Putamen (tissue), 1 donor: ENCODE measurements at regions not wholly inside any gene's neighbourhood (a gene's known extent, or its start where the extent isn't known, plus 50 kb on each side); places are given as distances from the start of the nearest gene placed in this dataset.

ENCODE experiments used
- DNase-seq: peaks from one replicate; pipeline ENCODE4 v3.0.0-alpha.2; 2016; ENCODE audit warnings: low spot score

DNA sequence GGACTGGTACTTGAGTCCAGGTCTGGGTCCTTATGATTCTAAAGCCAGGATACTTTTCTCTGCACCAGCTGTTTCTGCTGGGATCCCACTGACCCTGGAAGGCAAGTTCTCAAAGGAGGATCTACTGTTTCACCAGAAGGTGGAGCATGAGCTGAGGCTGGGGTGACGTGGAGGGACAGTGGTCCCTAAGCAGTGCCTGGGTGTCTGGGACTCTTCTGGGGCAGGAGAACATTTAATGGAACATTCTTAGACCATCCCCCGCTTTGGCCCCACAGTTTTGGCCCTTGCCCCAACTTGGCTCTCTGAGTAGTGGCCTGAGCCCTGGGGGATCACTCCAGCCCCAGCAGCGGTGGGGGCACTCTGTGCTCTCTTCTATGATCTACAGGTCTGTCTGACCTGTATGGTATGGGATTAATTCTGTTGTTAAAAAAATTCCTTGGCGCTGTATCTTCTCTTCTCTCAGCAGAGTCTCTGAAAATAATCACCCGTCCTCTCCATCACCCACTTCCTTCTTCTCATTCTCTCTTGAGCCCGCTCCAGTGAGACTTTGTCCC, 60.3 kb upstream of the CSF3R start:
- no peak for DNase-seq

DNA sequence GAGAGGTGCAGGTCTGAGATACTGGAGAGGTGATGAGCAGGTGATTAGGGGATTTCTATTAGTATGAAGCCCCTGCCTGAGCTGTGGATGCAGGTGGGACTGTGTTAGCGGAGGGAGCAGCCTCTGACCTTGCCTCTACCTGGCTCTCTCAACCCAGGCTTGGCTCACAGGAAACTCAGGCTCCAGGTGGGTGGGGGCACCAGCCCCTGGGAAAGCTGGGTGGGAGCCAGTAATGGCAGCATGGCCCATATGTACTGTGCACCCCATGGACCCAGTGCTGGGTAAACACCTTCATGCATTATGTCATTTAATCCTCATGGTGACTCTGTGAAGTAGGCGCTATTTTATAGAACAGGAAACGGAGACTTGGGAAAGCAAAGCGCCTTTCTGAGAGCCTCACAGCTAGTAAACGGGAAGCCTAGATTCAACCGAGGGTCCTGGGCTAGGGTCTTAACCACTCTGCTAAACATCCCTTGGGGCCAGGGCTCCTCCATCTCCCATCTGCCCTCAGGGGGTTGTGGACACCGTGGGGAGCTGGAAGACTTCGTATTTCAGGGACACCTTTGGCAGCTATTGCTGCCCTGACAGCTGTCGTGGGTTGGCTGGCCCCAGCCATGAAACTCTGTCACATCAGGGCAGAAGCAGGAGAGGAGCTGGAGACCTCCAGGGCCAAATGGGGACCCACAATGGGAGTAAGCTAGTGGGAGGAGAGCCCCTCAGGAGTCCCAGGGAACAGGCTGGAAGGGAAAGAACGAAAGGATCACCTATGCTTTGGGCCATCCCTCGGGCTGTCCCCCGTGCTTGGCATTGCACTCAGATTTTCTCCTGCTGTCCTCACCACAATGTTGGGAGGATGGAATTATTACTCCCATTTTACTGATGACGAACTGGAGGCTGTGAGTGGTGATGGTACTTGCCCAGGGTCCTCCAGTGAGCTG, 59.6 kb upstream of the CSF3R start:
- DNase-seq: no peak

DNA sequence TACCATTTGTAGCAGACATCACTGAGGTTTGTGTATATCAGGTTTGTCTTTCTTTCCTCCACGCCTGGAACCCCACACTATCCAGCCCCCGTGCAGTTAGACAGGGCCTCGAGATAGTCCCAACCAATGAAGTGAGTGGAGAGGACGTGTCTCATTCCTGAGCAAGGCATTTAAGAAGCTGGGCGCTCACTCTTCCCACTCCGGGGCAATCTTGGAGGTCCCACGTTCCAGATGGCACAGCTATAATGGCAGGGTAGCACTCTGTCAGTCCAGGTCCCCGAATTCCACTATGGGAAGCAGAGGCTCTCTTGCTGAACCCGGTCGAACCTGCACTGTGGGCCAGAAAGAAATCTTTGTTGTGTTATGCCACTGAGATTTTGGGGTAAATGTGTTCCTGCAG, 57.3 kb upstream of the CSF3R start:
- DNase-seq: no peak

DNA sequence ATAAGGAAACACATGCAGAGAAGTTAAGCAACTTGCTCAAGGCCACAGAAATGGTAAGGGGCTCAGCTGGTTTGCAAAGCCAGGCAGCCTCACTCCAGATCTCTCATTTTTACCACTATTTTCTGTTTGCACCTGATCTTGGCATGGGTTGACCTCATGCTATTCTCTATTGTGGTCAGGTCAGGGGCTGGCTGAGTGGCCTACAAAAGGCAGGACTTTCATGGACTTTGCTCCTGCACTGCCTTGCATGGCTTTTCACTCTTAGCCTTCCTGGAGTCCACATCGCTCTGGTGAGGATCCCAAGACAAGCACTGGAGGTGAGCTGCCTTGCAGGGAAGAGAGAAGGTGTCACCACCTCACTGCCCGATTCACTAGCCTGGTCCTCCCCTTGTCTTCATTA, 56.8 kb upstream of the CSF3R start:
- DNase-seq: no peak

DNA sequence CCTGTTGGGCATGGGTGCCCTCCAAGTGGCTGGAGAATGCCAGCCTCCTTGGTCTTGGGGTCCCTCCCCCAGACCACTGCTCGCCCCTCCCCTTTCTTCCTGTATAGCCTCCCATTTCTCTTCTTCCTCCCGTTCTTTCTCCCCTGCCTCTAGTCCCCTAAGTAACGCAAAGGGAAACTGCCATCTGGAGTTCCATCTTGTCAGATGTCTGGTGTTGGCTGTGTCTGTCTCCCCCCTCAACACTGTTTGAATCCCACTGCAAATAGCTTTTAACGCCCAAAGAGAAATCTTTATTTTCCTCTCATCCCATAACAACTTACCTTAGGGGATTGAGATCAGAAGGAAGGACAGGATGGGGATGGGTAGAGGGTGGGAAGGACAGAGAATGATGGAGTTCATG, 55.3 kb upstream of the CSF3R start:
- no peak for DNase-seq

DNA sequence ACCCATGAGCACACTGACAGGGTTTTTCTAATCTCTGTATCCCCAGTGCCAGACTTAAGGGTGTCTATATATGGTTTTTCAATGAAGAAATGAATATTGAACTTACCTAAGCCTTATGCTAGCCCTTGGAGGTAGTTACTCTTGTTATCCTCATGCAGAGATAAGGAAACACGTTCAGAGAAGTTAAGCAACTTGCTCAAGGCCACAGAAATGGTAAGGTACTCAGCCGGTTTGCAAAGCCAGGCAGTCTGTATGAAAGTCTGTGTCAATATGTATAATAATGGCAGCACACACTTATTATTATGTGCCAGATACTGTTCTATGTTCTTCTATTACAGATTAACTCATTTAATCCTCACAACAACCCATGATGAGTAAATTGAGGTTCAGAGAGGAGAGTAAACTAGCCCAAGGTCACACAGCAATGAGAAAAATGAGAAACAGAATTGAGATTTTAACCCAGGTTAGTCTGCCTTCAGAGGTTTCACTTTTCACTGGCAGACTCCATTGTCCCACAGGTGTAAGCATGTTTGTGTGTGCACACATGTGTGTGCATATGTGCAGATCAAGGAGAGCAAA, 54.6 kb upstream of the CSF3R start:
- no peak for DNase-seq

DNA sequence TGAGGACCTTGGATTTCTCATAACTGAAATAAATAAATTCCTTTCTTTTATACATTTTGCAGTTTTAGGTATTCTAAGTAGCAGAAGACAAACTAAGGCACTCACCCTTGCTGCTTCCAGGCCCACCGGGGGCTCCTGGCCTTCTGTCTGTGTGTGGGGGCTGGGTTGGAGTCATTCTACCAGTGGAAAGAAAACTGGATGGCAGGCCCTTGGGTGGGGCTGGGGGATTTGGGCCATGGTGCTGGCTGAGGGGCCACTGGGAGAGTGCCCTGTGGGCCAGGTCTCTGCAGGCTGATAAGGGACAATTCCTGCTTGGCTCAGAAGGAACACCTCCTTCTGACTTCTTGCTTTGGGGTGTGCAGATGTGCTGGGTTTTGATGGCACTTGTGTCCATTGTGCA, 54.0 kb upstream of the CSF3R start:
- DNase-seq: no peak

DNA sequence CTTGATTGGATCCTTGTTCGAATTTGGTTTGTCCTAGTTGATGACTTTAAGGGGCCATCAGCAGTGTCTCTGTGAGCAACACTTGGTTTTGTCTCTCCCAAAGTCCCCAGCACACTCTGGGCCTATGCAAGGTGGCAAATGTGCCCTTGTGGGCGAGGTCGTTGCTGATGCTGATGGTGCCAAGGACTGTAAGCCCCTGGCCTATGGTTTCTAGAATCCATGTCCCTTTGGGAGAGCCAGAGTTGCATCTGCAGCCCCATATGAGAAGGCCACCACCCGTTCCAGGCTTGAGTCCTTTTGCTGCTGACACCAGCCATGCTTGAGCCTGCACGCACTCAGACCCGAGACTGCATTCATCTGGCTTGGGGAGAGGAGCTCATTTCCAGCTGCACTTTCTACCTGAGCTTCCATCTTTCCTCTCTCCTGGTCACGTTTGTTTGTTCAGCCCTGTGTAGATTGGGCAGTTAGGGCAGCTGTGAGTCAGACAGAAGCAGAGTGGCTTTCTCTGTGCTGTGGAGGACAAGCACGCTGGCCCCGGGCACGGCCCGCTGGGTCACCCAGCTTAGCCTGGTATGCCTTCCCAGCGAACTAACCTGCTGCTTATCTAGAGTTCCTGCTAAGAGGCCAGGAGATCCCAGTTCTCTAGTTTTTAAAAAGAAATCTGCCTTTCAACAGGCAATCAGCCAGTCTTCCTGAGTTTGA, 52.1 kb upstream of the CSF3R start:
- DNase-seq: no peak

DNA sequence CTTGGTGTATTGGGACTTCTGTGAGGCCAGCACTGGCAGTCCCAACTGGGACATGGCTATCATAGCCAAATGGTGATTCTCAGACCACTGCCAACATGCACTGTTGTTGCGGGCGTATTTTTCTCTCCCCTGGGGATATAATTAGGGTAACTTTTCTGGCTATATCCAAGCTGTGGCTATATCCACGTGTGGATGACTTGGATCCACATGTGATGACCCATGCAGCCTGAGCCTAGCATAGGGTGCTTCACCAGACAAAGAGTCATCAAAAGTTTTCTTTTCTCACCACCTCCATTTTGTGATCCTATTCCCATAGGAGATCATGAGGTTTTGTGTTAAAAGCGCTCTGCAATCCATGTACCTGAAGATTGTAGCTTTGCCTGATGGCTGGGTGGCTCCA, 51.2 kb upstream of the CSF3R start:
- DNase-seq: no peak

DNA sequence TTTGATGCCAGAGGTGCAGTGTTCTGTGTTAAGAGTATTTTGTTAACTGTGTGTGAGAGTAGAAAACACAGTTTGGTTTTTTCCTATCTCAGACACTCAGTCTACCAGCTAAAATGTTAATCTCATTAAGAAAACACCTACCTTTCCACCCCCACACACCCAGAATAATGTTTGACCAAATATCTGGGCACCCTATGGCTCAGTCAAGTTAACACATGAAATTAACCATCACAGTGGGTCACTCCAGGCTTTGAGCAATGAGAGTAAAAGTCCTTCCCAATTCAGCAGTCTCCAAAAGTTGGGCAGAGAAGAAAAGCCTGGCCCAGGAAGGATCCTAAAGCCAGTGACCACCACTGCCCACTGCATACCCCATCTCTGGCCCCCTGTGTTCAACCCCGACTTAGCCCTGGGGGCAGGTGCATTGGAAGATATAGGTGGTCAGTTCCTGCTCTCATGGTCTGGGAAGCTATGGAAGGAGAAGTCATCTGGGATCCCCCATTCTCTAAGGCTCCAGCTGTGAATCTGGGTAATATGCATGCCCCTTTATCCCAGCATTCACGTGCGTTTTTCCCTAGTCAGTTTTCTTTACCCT, 50.2 kb upstream of the CSF3R start:
- DNase-seq: no peak
